GM18520 (cell line): ENCODE measurements at regions not wholly inside any gene's neighbourhood (a gene's known extent, or its start where the extent isn't known, plus 50 kb on each side); places are given as distances from the start of the nearest gene placed in this dataset.
"Not testable (repeated sequence)": the region's sequence is repeated elsewhere in the genome, so short reads cannot be mapped to it uniquely, and the experiment has no call there.

Experiments
- ATAC-seq: cut with Tn5 transposase; IDR thresholded peaks from one replicate; pipeline ENCODE4 v1.9.1; 2021; ENCODE audit not compliant: unreplicated experiment

DNA sequence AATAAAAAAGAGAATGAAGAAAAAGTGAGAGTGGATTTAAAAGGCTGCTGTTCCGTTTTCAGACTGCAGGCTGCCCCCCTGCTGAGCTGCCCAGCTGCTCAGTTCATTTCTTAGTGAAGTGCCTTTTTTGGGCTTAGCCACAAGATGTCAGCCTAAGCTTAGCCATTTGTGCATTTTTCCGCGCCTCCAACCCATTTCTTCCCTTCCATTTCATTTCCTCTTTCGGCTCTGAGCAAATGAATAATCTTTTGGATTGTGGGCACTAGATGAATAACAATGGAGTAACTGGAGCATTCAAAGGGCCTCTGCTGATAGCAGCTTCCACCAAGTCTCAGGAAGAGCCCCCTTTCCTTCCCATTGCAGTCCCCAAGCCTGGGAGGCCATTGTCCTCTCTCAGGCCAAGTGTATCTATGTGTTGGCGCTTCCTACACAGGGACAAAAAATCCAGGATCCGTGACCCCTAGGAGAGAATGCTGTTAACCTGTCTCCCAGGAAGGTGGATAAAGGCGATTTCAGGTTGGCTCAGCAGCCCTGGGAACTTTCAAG is 83.5 kb upstream of the SPTLC3 start:
- ATAC-seq: peak; percentile 78

- ATAC-seq: no peak
These were observed 82.6 kb upstream of the SPTLC3 start for GRCh38 chr20:12925863-12926793.

- ATAC-seq: no peak
These were observed 81.3 kb upstream of the SPTLC3 start for GRCh38 chr20:12927489-12927888.

GRCh38 chr20:12928358-12928754 is 80.4 kb upstream of the SPTLC3 start:
- no peak for ATAC-seq

DNA sequence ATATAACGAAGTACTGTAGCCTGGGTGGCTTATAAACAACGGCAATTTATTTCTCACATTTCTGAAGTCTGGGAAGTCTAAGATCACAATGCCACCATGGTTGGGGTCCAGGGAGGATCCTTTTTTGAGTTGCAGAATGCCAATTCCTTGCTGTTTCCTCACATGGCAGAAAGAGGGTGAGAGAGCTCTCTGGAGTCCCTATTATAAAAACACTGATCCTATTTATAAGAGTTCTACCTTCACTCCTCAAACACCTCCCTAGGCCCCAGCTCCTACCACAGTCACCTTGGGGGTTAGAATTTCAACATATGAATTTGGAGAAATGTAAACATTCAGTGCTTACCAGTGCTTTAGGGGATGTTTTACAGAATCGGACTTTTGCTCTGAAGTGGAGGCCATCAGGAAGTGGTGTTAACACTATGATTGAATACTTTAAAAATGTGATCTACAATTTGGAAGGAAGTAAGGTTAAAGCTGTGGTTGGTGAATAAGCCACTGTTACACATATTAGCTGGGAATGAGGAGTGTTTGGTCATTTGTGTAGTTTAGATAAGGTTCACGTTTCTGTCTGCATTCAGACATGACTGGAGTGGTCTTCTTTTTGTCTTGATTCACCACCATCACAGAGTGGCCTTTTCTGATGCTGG is 79.9 kb upstream of the SPTLC3 start:
- ATAC-seq: no peak

DNA sequence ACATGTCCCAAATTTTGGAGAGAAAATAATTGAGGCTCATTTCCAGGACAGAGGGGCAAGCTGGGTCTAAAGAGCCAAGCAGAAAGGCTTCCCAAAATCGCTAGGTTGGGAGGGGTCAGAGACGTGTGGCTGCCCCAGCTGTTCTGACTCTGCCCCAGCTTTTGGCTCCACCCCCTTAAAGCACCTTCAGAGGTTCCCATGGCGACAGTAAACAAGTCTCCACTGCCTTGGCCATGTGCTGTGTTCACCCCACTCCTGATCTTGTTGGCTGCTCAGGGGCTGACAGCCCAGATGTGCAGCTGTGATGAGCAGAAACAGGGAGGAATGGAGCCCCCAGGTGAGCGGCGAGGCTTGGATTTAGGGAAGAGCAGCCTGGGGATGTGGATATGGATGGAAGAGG is 72.8 kb upstream of the SPTLC3 start:
- ATAC-seq: no peak

GRCh38 chr20:12936524-12936923 is 72.2 kb upstream of the SPTLC3 start:
- no peak for ATAC-seq

DNA sequence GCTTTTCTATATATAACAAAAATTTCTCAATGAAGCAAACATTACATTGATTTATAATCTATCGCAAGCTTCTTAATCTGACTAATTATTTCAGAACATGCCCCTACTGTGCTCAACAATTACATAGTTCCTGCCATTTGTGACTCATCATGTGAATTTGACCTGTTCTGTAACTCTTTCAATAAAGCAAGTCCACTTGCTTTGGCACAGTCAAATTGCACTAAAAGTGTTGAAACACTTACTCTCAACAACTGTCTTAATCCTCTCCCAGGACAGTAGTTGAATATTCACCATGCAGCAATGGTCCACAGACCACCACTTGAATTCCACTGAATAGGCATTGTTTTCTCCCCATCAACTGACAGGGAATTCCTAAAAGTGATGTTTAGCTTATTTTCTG is 67.7 kb upstream of the SPTLC3 start:
- no peak for ATAC-seq

DNA sequence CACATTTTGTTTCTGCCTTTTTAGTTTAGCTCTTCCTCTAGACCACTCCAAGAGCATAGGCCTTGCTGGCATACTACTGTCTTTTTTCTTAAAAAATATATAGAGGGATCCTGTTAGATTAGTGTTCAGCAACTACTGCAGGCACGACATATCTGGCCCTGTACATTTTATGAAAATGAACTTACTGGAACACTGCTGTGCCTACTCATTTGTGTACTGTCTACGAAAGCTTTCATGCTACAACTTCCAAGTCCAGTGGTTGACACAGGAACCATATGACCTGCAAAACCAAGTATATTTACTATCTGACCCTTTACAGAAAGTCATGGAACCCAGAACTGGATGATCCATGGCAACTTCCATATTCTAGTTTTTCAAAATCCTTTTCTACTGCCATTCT is 66.6 kb upstream of the SPTLC3 start:
- ATAC-seq: no peak

DNA sequence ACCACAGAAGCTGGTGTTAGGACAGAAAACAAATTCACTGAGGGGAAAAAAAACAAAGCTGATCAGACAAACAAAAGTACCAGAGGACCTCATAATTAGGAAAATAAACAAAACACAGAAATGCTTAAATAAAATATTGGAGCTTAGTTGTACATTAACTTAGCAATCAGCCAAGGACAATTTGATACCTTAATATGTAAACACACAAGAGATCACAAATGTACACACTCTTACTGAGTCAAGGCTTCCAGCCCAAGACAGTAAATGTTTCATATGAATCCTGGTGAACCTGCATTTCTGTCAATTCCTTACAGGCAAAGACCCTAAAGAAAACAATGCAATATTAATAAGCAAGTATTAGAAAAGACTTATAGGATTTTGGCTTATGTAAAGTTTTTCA is 62.0 kb upstream of the SPTLC3 start:
- ATAC-seq: no peak

DNA sequence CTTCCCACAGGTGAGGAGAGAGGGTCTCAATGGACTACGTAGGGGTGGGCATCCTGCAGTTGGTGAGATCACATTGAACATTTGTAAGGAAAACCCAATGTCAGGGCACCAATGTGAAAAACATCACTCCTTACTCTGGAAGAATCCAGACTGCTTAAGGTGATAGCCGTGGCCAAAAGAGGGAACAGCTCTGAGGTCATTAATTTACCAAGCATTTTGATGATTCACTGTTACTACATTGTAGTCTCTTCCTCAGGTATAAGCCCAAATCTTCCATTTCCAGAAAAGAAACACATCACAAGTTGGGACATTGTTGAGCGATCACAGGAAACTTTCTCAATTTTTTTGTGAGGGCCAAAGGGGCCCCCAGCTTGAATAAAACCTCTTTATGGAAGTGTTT is 61.1 kb upstream of the SPTLC3 start:
- ATAC-seq: no peak

DNA sequence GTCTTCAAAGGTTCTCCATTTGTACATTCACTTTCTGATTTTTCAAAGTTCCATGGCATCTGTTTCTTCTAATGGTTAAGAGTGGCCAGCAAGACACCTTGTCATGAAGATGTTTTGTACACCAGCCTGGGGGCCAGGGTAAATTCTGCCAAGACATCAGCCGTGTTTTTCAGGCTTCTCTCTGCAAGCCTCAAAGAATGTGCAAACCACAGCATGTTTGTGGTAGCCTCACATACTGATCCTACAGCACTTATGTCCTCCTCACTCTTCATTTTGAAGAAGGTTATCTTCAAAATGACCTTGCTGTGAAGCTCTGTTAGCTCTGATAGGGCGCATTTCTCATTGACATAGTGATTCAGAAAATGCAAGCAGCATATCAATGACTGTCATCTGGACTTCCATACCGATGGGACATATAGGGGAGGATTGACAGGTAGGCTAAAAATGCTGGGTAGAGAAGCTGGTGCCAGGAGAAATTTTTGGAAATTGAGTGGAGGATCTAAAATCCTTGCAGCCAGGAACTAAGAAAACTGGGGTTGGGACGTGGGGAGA is 59.3 kb upstream of the SPTLC3 start:
- ATAC-seq: no peak

DNA sequence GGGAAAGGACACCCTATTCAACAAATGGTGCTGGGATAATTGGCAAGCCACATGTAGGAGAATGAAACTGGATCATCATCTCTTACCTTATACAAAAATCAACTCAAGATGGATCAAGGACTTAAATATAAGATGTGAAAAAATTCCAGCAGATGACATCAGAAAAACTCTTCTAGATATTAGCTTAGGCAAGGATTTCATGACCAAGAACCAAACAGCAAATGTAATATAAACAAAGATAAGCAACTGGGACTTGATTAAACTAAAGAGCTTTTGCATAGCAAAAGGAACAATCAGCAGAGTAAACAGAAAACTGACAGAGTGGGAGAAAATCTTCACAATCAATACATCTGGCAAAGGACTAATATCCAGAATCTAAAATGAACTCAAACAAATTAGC is 54.5 kb upstream of the SPTLC3 start:
- ATAC-seq: not testable (repeated sequence)

- ATAC-seq: no peak
These were observed 53.2 kb upstream of the SPTLC3 start for GRCh38 chr20:12955611-12956010.

- ATAC-seq: no peak
These were observed 52.5 kb upstream of the SPTLC3 start for GRCh38 chr20:12956303-12956702.

- ATAC-seq: no peak
These were observed 50.8 kb upstream of the SPTLC3 start for GRCh38 chr20:12957968-12958367.
